ENCODE measurements at regions not wholly inside any gene's neighbourhood (a gene's known extent, or its start where the extent isn't known, plus 50 kb on each side); places are given as distances from the start of the nearest gene placed in this dataset.
A peak's percentile ranks its signal among the peaks of the same experiment; 100 is the strongest.

- FAIRE-seq: no peak
- POLR2A ChIA-PET: no interaction called here
- ATAC-seq: no peak
Measured at GRCh38 chr1:222994511-222995235, 148.4 kb downstream of the TLR5 start.

GRCh38 chr1:222995236-222995580 lies 147.8 kb downstream of the TLR5 start:
- no peaks in the 10 kb centered on the region for H3K9me3 ChIP-seq
- no peak overlapping the region for H3K4me3 ChIP-seq
- ChIA-PET CTCF (no interaction called here), POLR2A (no interaction called here)
- peaks cover 20% of the 10 kb centered on the region for H3K4me1 ChIP-seq
- TF ChIP-seq HMGXB4 (CRISPR knock-in tag; IDR thresholded peaks at IDR 0.05; ENCODE audit: borderline replicate concordance) (no peak), TFCP2L1 (CRISPR knock-in tag; IDR thresholded peaks at IDR 0.05) (no peak), ESRRA (IDR thresholded peaks at IDR 0.05; ENCODE audit: borderline replicate concordance, low read length) (no peak), BHLHE40 (IDR thresholded peaks at IDR 0.05; ENCODE audit: low read depth, low read length) (no peak), EP300 (IDR thresholded peaks at IDR 0.05) (no peak), CBX8 (IDR thresholded peaks at IDR 0.05) (no peak)
- WGBS (ENCODE audit: missing lambda C conversion rate): 100% methylated on average over 3 of the region's 3 CpGs
- ATAC-seq: no peak
- FAIRE-seq: no peak
- no peak for DNase-seq (ENCODE audit: low read depth in 1 of 2, low spot score in 1 of 2)
- peak overlapping the region; percentile 38 for H3K4me2 ChIP-seq
- peak overlapping the region in 1 of 2 experiments; percentile 52; a peak in 2 of 6 replicates for H3K27ac ChIP-seq

More at GRCh38 chr1:222994511-222995235, 148.4 kb downstream of the TLR5 start:
- no peak for DNase-seq (ENCODE audit: low read depth in 1 of 2, low spot score in 1 of 2)
- CTCF ChIA-PET: interaction anchor here (0.9 to 1.6 kb wide), 2 partner anchors 95 to 175 kb away, joined by 3 to 4 read pairs; no protein-coding TSS in a partner anchor
- no peak overlapping the region for H3K4me3 ChIP-seq
- H3K9me3 ChIP-seq: no peaks in the 10 kb centered on the region
- TF ChIP-seq CBX2 (IDR thresholded peaks at IDR 0.05; ENCODE audit: borderline replicate concordance, low read depth) (no peak), JUNB (IDR thresholded peaks at IDR 0.05) (0 out of 2 replicates have a peak, but pooled peaks have one; percentile 29), CEBPB (IDR thresholded peaks at IDR 0.05) (0 out of 4 replicates have a peak, but pooled peaks of 1 of the 2 experiments have one; percentile 26), FOSL2 (IDR thresholded peaks at IDR 0.05) (0 out of 2 replicates have a peak, but pooled peaks have one; percentile 40), FOSL2 (CRISPR knock-in tag; IDR thresholded peaks at IDR 0.05) (0 out of 2 replicates have a peak, but pooled peaks have one; percentile 24)
- H3K4me2 ChIP-seq: peak overlapping the region; percentile 38
- peaks cover 19% of the 10 kb centered on the region for H3K4me1 ChIP-seq
- H3K27ac ChIP-seq: peak overlapping the region in 1 of 2 experiments; percentile 52; a peak in 2 of 6 replicates
- 56% methylated on average over 4 of the region's 4 CpGs for WGBS (ENCODE audit: missing lambda C conversion rate)

GRCh38 chr1:222995620-222996309 lies 147.3 kb downstream of the TLR5 start:
- no peak overlapping the region for H3K4me3 ChIP-seq
- ATAC-seq (no peak), FAIRE-seq (no peak), DNase-seq (ENCODE audit: low read depth in 1 of 2, low spot score in 1 of 2) (no peak)
- ChIA-PET CTCF (interaction anchor here (1.2 to 2.1 kb wide), 2 partner anchors 85 to 688 kb away, joined by 3 to 6 read pairs; no protein-coding TSS in a partner anchor), POLR2A (interaction anchor here (0.6 kb wide), 1 partner anchor 197 kb away, joined by 5 read pairs; no protein-coding TSS in a partner anchor)
- no peak for TF ChIP-seq BHLHE40 (IDR thresholded peaks at IDR 0.05; ENCODE audit: low read depth, low read length)
- TF ChIP-seq JUNB (IDR thresholded peaks at IDR 0.05): no peak
- TF ChIP-seq ZC3H11A (IDR thresholded peaks at IDR 0.05): no peak
- no peak for TF ChIP-seq HMGXB4 (CRISPR knock-in tag; IDR thresholded peaks at IDR 0.05; ENCODE audit: borderline replicate concordance)
- TF ChIP-seq NR3C1 (IDR thresholded peaks at IDR 0.05): no peak
- no peak for TF ChIP-seq FOXS1 (CRISPR knock-in tag; IDR thresholded peaks at IDR 0.05)
- no peak for TF ChIP-seq BCL3 (IDR thresholded peaks at IDR 0.05)
- TF ChIP-seq CBX8 (IDR thresholded peaks at IDR 0.05): no peak
- TF ChIP-seq SREBF2 (IDR thresholded peaks at IDR 0.05): no peak
- no peak for TF ChIP-seq HEYL (CRISPR knock-in tag; IDR thresholded peaks at IDR 0.05)
- H3K27ac ChIP-seq: no peak overlapping the region
- H3K4me1 ChIP-seq: peaks cover 25% of the 10 kb centered on the region
- WGBS (ENCODE audit: missing lambda C conversion rate): 59% methylated on average over 5 of the region's 5 CpGs
- no peaks in the 10 kb centered on the region for H3K9me3 ChIP-seq
- no peak overlapping the region; the same call in 2 of the 3 replicates for H3K4me2 ChIP-seq
